Endothelial cell of umbilical vein (primary cell): ENCODE measurements at regions not wholly inside any gene's neighbourhood (a gene's known extent, or its start where the extent isn't known, plus 50 kb on each side); places are given as distances from the start of the nearest gene placed in this dataset.

Experiments used
- BruUV-seq: library from RNA; stranded (reverse); fragments of 400-500 nt; replicated peaks from 2 replicates; lab custom pipeline; 2021; lab: Mats Ljungman, UMichigan
- CTCF ChIA-PET: fragments of 300-600, 350-600 bp; sonication (Branson Sonifier 250); formaldehyde crosslinking; loops from one replicate; lab custom pipeline; 2021; ENCODE audit warnings: antibody characterized with exemption, inconsistent platforms; lab: Charles Lee
- POLR2A ChIA-PET: fragments of 300-600, 350-600 bp; sonication (Branson Sonifier 250); formaldehyde crosslinking; loops from one replicate; lab custom pipeline; 2021; ENCODE audit warnings: antibody characterized with exemption, inconsistent platforms; lab: Charles Lee
- DNase-seq: peaks from one replicate; pipeline ENCODE4 v3.0.0-alpha.2; 2011; ENCODE audit warnings: low read depth, low spot score
- FAIRE-seq: peaks from 2 replicates; lab custom pipeline; 2011; peaks lifted over from hg19 to GRCh38; lab: Jason Lieb, UNC
- H2AFZ ChIP-seq: 2 replicates; pipeline ENCODE4 v1.6.0; 2012; ENCODE audit warnings: low read depth, low read length, control low read depth, inconsistent platforms
- H3K27ac ChIP-seq: 2 replicates; pipeline ENCODE4 v1.5.1; 2011; ENCODE audit warnings: low read depth, mild to moderate bottlenecking, control low read depth, low read length, moderate library complexity; ENCODE audit not compliant: insufficient read depth
- H3K27me3 ChIP-seq, 2 experiments: 2 replicates each; pipeline versions ENCODE4 v1.6.0 to v1.6.1; 2011; ENCODE audit warnings: low read length in 2 of 2, mixed read lengths in 1 of 2; ENCODE audit not compliant: control insufficient read depth in 2 of 2, insufficient read depth in 2 of 2
- H3K36me3 ChIP-seq, 2 experiments: 2 replicates in 1 of 2; 3 replicates in 1 of 2; pipeline ENCODE4 v1.5.1; 2011; ENCODE audit warnings: low read length in 2 of 2, mild to moderate bottlenecking in 1 of 2, moderate library complexity in 1 of 2; ENCODE audit not compliant: control insufficient read depth in 2 of 2, insufficient read depth in 2 of 2; ENCODE audit errors: extremely low read depth in 1 of 2
- H3K4me1 ChIP-seq: 3 replicates; pipeline ENCODE4 v1.5.1; 2011; ENCODE audit warnings: mild to moderate bottlenecking, low read length; ENCODE audit not compliant: control insufficient read depth, insufficient read depth; ENCODE audit errors: extremely low read depth
- H3K4me2 ChIP-seq: 2 replicates; pipeline ENCODE4 v1.6.1; 2011; ENCODE audit warnings: low read length, control low read depth, mixed read lengths; ENCODE audit not compliant: insufficient read depth
- H3K4me3 ChIP-seq, 3 experiments: fragments of 200-600 bp in 1 of 3; sonication (generic), shearing (Covaris generic) in 1 of 3; replicated peaks in 1 of 3; 2 replicates each; pipeline ENCODE4 v1.5.1; 2011 to 2016; ENCODE audit warnings: control low read depth in 3 of 3, low read length in 3 of 3, mild to moderate bottlenecking in 2 of 3, inconsistent platforms in 1 of 3, low read depth in 1 of 3, moderate library complexity in 1 of 3; ENCODE audit not compliant: insufficient read depth in 1 of 3
- H3K79me2 ChIP-seq: 2 replicates; pipeline ENCODE4 v1.6.0; 2012; ENCODE audit warnings: low read length, inconsistent platforms; ENCODE audit not compliant: control insufficient read depth, insufficient read depth
- H3K9ac ChIP-seq: replicated peaks from 2 replicates; pipeline ENCODE3; 2011; ENCODE audit warnings: low read length, control low read depth; ENCODE audit not compliant: insufficient read depth; ENCODE audit errors: extremely low read depth
- H3K9me1 ChIP-seq: replicated peaks from 3 replicates; pipeline ENCODE4 v1.6.0; 2011; ENCODE audit warnings: mild to moderate bottlenecking, low read length; ENCODE audit not compliant: control insufficient read depth, insufficient read depth; ENCODE audit errors: extremely low read depth
- H3K9me3 ChIP-seq: replicated peaks from 2 replicates; pipeline ENCODE4 v1.5.1; 2012; ENCODE audit warnings: low read length, inconsistent platforms; ENCODE audit not compliant: control insufficient read depth, insufficient read depth
- H4K20me1 ChIP-seq: replicated peaks from 2 replicates; pipeline ENCODE3; 2011; ENCODE audit warnings: mild to moderate bottlenecking, low read length; ENCODE audit not compliant: control insufficient read depth, insufficient read depth; ENCODE audit errors: extremely low read depth
- CTCF ChIP-seq, 2 donors: IDR thresholded peaks; 1 replicate in 1 of 2; 2 replicates in 1 of 2; pipeline ENCODE4 v1.5.1; 2011; ENCODE audit warnings: low read length in 2 of 2, mild to moderate bottlenecking in 2 of 2, moderate library complexity in 2 of 2, control low read depth in 1 of 2, inconsistent platforms in 1 of 2, low read depth in 1 of 2; ENCODE audit not compliant: insufficient read depth in 1 of 2; ENCODE audit errors: extremely low read depth in 1 of 2
- EZH2 ChIP-seq: IDR thresholded peaks from 2 replicates; pipeline ENCODE4 v1.6.1; 2012; ENCODE audit warnings: borderline replicate concordance, low read depth, mild to moderate bottlenecking, moderate library complexity, low read length, inconsistent platforms; ENCODE audit not compliant: severe bottlenecking
- FOS ChIP-seq: IDR thresholded peaks from 2 replicates; pipeline ENCODE4 v1.6.1; 2011; ENCODE audit warnings: mild to moderate bottlenecking, low read length, moderate library complexity, borderline replicate concordance; ENCODE audit not compliant: insufficient read depth
- GATA2 ChIP-seq: IDR thresholded peaks from 2 replicates; pipeline ENCODE4 v1.7.0; 2011; ENCODE audit warnings: low read depth, mild to moderate bottlenecking, moderate library complexity, mixed read lengths, low read length; ENCODE audit not compliant: insufficient read length, insufficient read depth
- JUN ChIP-seq: IDR thresholded peaks from 2 replicates; pipeline ENCODE4 v1.6.1; 2011; ENCODE audit warnings: borderline replicate concordance, low read depth; ENCODE audit not compliant: insufficient read length, insufficient read depth
- MAX ChIP-seq: IDR thresholded peaks from 2 replicates; pipeline ENCODE4 v1.6.1; 2011; ENCODE audit not compliant: insufficient read depth, insufficient read length
- MYC ChIP-seq: IDR thresholded peaks from one replicate; pipeline ENCODE4 v1.6.1; 2011; ENCODE audit warnings: mild to moderate bottlenecking, low read depth, low read length
- POLR2A ChIP-seq: IDR thresholded peaks from 2 replicates; pipeline ENCODE4 v1.6.1; 2012; ENCODE audit warnings: low read depth, mild to moderate bottlenecking, control low read depth, low read length
- POLR2AphosphoS5 ChIP-seq: IDR thresholded peaks from 2 replicates; pipeline ENCODE4 v1.6.1; 2012; ENCODE audit warnings: low read depth, mild to moderate bottlenecking, control low read depth, low read length, moderate library complexity; ENCODE audit not compliant: insufficient read depth
- dilution Hi-C: fragments of 300-500 bp; cut with MboI; formaldehyde crosslinking; loops from one replicate; pipeline ENCODE4 v1.15.0; 2019; ENCODE audit warnings: low sequenced_read_pairs; ENCODE audit not compliant: extremely low pct_ligation_motif_present
- intact Hi-C: fragments of 100-400 bp; cut with micrococcal nuclease; formaldehyde crosslinking; loops from one replicate; pipeline ENCODE4 v1.10.0; 2022

- no peak overlapping the region for H3K27ac ChIP-seq
- no peak overlapping the region for H3K9ac ChIP-seq
- H3K9me3 ChIP-seq: no peaks in the 10 kb centered on the region
- dilution Hi-C loops: no loop called here
- no peaks in the 10 kb centered on the region for H3K4me1 ChIP-seq
- H2AFZ ChIP-seq: no peak overlapping the region
- H3K4me3 ChIP-seq: no peak overlapping the region
- BruUV-seq: no TSS peak
- no peaks in the 10 kb centered on the region for H3K27me3 ChIP-seq
- H3K79me2 ChIP-seq: no peaks in the 10 kb centered on the region
- TF ChIP-seq FOS: no peak
- no peak for TF ChIP-seq GATA2
- TF ChIP-seq EZH2: no peak
- no peak for TF ChIP-seq POLR2A
- TF ChIP-seq POLR2AphosphoS5: no peak
- TF ChIP-seq JUN: no peak
- FAIRE-seq (no peak), DNase-seq (no peak)
- intact Hi-C loops: no loop called here
- POLR2A ChIA-PET: no interaction called here
- CTCF ChIA-PET: no interaction called here
- no peaks in the 10 kb centered on the region for H3K9me1 ChIP-seq
- H3K36me3 ChIP-seq: no peaks in the 10 kb centered on the region
- no peak overlapping the region for H3K4me2 ChIP-seq
- H4K20me1 ChIP-seq: no peaks in the 10 kb centered on the region
Measured at GRCh38 chr5:174922955-174923354, 198.6 kb downstream of the MSX2 start.

GRCh38 chr5:174920906-174921550 lies 196.6 kb downstream of the MSX2 start:
- BruUV-seq: no TSS peak

More at GRCh38 chr5:174920906-174921550, 196.6 kb downstream of the MSX2 start:
- POLR2A ChIA-PET: no interaction called here
- no peak for DNase-seq
- Histone ChIP-seq H3K9ac (no peak overlapping the region), H3K79me2 (no peaks in the 10 kb centered on the region), H3K27me3 (no peaks in the 10 kb centered on the region), H3K4me1 (no peaks in the 10 kb centered on the region), H3K4me2 (no peak overlapping the region), H3K4me3 (no peak overlapping the region), H3K36me3 (no peaks in the 10 kb centered on the region), H3K9me1 (no peaks in the 10 kb centered on the region), H4K20me1 (no peaks in the 10 kb centered on the region), H2AFZ (no peak overlapping the region), H3K9me3 (no peaks in the 10 kb centered on the region), H3K27ac (no peak overlapping the region)
- dilution Hi-C loops (no loop called here), intact Hi-C loops (no loop called here)
- no peak for FAIRE-seq
- TF ChIP-seq JUN: no peak
- no peak for TF ChIP-seq POLR2AphosphoS5
- no peak for TF ChIP-seq FOS
- no peak for TF ChIP-seq MYC
- no peak for TF ChIP-seq GATA2
- TF ChIP-seq EZH2: no peak
- TF ChIP-seq POLR2A: no peak
- TF ChIP-seq CTCF (IDR thresholded peaks at IDR 0.05; ENCODE audit: extremely low read depth in 1 of 2, insufficient read depth in 1 of 2, low read depth in 1 of 2, low read length in 2 of 2): no peak
- no peak for TF ChIP-seq MAX
- CTCF ChIA-PET: no interaction called here
